Right renal cortex interstitium (tissue), 3 donors: ENCODE measurements at regions not wholly inside any gene's neighbourhood (a gene's known extent, or its start where the extent isn't known, plus 50 kb on each side); places are given as distances from the start of the nearest gene placed in this dataset.
A peak's percentile ranks its signal among the peaks of the same experiment; 100 is the strongest.
"Not testable (repeated sequence)": the region's sequence is repeated elsewhere in the genome, so short reads cannot be mapped to it uniquely, and the experiment has no call there.

ENCODE experiments used
- DNase-seq, 3 donors: peaks; one replicate each; pipeline ENCODE4 v3.0.0-alpha.2; 2013; ENCODE audit warnings: low read depth in 3 of 3, low spot score in 2 of 3

DNA sequence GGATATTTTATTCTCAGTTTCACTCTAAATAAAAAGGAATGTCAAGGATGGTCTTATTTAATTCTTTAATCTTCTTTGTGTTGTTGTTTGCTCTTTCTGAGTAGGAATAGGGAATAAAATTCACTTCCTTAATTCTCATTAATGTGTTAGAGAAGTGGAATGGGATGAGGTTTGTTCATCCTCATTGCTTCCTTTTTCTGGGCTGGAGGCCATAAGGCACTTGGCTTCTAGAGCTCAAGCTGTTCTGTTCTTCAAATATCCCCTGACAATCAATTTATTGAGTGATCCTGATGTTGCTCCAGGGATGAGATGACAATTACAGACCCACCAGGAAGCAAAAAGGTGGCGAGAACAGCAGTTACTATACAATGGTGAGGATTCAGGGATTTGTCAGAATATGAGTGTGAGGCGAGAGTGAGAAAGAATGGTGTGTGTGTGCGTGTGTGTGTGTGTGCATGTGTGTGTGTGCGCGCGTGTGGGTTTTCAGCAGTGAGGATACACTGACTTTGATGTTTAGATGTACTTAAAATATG lies 557.6 kb upstream of the FANCL start:
- DNase-seq: no peak

DNA sequence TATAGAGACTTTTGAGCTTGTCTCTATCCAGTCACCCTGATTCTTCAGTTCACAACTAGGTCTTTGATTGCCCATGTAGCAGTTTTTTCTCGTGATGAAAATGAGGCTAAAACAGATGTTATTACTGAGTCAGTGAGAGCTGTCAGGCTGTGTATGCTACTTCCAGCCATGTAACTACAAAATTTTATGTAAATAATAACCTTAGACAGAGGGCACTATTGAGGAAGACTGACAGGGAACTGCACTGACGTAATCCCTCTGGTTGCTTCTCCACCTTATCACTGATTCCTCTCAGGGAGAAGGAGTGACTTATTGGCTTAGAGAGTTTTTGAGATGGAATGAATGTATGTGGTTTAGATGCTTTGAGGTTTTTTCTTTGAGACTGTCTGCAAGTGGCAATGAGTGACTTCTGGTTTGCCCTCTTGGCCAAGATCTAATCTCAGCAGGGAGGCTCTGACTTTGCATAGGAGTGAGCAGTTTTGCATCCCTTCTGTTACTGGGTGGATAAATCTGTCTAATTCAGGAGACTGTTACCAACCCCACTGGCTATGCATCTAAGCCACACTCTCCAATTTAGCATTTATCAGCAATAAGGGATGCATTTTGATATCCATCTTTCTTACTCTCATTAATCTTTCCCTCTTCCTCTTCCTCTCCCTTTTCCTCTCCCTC lies 555.2 kb upstream of the FANCL start:
- no peak for DNase-seq

GRCh38 chr2:58794916-58795315 lies 553.8 kb upstream of the FANCL start:
- no peak for DNase-seq

DNA sequence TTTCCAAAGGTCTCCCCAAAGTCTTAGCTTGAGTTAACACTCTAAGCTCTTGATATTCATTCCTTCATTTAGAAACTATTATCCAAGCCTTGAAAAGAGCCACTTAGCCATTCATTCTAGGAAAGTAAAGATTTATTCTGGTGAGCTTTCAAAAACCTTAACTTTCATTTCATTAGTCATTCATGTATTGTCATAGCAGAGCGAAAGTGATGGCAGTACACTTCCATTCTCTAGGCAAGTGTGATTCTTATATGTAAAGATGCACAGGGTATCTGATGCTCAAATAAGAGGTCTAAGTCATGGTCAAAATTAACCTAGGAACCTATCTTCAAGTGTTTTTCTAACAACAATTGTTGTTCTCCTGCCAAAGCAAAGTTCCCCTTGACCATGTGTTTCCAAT lies 553.0 kb upstream of the FANCL start:
- DNase-seq: no peak

GRCh38 chr2:58788402-58788801 lies 547.3 kb upstream of the FANCL start:
- DNase-seq: no peak

DNA sequence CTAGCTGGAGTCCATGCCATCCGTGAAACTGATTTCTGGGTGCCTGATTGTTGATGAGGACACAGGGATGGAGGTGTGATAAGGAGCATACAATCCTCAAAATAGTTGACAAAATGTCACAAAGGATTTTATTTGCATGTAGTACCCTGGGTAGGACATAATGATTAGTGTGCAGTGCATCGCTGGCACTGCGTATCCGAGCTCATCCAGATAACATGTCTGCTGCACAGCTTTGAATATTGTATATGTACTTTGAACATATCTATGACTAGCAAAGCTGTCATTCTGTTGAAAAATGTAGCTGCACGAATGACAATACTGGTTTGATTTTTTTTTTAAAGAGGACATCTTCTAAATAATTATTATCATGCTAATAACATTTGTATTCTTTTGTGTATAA lies 529.7 kb upstream of the FANCL start:
- DNase-seq: no peak

- no peak for DNase-seq
Observed at GRCh38 chr2:58769864-58770234, 528.7 kb upstream of the FANCL start.

DNA sequence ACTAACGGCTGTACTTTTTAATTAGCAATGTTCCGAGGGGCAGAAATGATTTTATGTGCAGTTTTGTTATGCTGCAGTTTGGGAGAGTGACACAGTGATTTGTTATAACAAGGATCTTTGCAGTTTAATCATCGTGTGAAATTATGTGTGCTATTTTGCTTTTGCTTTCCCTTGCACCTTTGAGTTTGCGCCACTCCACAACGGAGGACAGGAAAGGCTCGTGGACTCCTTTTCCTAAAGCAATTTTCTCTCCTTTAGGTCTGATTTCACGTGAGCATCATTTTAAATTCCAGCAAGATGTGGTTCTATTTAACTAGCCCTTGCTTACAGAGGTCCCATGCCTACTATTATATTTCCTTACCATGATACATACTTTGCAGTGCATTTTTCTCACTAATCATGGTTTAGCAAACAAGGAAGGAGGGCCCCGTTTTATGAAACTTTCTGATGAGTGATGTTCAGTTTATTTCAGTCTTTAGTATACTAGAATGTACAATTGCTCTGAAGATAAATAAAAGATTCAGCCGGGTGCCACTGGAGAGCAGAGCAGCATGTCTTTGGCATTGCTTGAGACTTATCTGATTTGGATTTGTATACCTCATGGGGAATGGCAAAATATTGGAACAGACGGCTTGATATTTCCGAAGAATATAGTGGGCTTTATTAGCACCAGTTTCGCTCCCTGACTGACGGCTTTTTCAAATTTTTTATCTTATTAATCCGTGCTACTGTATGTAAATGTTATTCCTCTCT lies 528.2 kb upstream of the FANCL start:
- no peak for DNase-seq

DNA sequence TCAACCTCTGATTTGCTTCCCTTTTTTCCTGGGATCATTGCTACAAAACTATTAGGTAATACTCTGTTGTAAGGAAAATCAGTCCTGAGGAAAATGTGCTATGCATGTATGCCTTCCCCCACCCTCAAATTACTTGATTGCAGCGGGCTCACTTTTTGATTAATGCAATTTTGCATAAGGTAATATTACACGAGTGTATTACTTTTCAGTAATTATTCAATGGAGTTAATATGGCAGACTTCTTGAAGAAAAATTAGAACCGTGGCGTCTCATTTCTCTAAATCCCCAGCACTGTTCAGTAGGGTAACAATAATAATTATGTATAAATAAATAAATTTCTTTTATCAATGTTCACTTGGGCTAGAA lies 527.6 kb upstream of the FANCL start:
- no peak for DNase-seq

DNA sequence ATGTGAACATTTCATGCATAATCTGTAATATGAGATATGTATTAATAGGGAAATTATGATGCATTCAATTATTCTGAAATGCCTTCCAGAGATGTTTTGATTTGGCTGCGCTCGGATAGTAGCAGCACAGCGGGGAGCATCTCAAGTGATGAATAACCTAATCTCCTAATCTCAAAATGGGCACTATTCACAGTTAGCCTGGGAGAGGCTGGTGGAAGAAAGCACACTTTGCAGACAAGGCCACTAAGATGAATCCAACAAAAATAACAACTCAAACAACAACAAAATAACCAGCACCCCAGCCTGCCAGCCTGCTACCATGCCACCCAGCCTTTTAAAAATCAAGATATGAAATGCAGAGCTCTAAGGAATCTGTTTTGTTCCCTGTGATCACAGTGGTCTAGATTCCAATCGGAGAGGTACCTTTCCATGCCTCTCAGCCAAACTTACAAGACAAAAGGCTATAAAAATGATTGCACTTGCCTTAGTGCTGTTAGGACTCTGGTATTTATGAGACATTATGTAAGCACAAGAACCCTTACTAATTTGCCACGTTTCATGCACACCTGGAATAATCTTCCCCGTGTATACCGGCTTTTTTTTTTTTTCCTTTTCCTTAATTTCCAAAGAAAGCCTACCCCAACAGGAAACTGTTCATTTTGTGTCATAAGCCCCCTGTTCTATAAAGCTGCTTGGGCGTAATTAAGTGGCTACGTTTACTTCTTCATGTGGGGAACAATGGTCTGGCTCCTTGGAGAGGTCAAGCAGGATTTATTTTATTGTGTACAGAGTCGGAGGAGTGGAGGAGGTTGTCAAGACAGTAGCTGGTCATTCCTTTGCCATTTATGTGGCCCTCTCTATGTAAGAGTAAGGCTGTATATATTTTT lies 526.9 kb upstream of the FANCL start:
- DNase-seq: no peak

DNA sequence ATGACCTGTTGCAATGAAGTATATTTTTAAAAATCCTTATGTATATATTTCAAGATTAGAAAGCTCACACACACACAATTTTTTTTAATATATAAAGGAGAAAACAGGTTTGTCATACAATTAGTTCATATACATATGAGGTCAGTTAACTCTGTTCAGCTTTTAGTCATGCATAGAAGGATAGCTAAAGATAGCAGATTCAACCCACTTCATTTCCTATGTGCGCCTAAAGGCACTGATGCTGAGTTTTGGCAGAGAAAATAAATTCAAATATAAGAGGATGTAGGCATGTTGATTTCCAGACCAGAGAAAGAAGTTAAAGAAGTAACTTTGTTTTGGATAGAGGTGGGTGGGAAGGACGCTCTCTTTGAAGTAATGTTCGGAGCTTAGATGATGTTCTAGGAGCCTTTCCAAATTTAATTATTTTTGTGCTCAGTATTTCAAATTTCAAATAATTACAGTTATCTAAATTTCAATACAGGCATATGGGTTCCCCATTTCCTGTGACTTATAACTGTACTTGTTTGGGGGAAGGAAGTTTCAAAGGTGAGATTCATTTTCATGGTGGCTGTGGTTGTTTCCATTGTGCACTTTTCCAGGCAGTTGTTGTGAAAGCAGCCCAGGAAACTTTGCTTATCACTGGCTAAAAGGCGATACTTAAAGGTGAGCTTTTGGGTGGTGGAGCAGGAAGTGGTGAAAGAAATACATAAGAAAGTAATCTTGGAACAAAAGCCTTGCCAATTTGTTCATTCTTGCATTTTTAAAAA lies 523.4 kb upstream of the FANCL start:
- DNase-seq: no peak

- peak; percentile 19 to 24 (median 23) for DNase-seq
Observed at GRCh38 chr2:58762176-58762781, 521.2 kb upstream of the FANCL start.

- no peak for DNase-seq
Observed at GRCh38 chr2:58757971-58758370, 516.8 kb upstream of the FANCL start.

DNA sequence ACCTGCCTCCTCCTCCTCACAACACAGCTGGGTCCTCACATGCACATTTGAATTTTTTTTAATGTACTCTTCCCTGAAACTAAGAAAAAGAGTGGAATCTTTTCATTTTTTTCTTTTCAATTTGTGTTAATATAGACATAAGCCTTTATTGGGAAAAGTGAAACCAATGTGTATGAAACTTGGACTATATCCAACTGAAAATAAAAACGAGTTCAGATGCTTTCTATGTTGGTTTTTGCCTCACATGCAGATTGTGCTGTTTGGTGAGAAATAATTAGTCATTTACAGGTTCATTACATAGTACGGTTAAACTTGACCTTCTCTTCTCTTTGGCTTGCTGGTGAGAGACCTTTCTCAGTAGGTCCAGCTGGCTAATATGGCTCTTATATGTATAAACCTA lies 515.2 kb upstream of the FANCL start:
- no peak for DNase-seq

DNA sequence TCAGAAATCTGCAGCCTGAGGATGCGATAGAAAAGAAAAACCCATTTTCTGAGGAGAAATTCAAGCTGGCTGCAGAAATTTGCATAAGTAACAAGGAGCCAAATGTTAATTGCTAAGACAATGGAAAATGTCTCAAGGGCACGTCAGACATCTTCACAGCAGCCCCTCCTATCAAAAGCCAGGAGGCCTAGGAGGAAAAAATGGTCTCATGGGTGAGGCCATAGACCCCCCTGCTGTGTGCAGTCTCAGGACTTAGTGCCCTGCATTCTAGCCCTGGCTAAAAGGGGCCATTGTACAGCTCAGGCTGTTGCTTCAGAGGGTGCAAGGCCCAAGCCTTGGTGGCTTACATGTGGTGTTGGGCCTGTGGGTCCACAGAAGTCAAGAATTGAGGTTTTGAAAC lies 511.4 kb upstream of the FANCL start:
- DNase-seq: not testable (repeated sequence)

DNA sequence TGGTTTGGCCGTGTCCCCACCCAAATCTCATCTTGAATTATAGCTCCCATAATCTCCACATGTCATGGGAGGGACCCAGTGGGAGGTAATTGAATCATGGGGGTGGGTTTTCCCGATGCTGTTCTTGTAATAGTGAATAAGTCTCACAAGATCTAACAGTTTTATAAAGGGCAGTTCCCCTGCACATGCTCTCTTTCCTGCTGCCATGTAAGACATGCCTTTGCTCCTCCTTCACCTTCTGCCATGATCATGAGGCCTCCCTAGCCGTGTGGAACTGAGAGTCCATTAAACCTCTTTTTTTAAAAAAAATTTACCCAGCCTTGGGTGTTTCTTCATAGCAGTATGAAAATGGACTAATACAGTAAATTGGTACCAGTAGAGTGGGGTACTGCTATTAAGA lies 510.6 kb upstream of the FANCL start:
- DNase-seq: not testable (repeated sequence)

GRCh38 chr2:58749041-58749440 lies 507.9 kb upstream of the FANCL start:
- no peak for DNase-seq

GRCh38 chr2:58745334-58745733 lies 504.2 kb upstream of the FANCL start:
- not testable (repeated sequence) for DNase-seq

GRCh38 chr2:58740426-58740825 lies 499.3 kb upstream of the FANCL start:
- no peak for DNase-seq

GRCh38 chr2:58739033-58739432 lies 497.9 kb upstream of the FANCL start:
- DNase-seq: no peak
